DND-41 (cell line): ENCODE measurements at regions not wholly inside any gene's neighbourhood (a gene's known extent, or its start where the extent isn't known, plus 50 kb on each side); places are given as distances from the start of the nearest gene placed in this dataset.
A peak's percentile ranks its signal among the peaks of the same experiment; 100 is the strongest.
"Not testable (repeated sequence)": the region's sequence is repeated elsewhere in the genome, so short reads cannot be mapped to it uniquely, and the experiment has no call there.

Source experiments
- ATAC-seq: fragments of 200-7000 bp; cut with Tn5 transposase; 3 replicates; pipeline ENCODE4 v1.9.1; 2021; ENCODE audit warnings: low read depth; ENCODE audit not compliant: insufficient read depth
- DNase-seq: peaks from one replicate; pipeline ENCODE4 v3.0.0-alpha.2; 2020
- H2AFZ ChIP-seq: 2 replicates; pipeline ENCODE4 v1.6.0; 2012; ENCODE audit warnings: low read depth, low read length
- H3K27ac ChIP-seq: 2 replicates; pipeline ENCODE4 v1.5.1; 2012; ENCODE audit warnings: low read length, inconsistent platforms
- H3K27me3 ChIP-seq: fragments of 200-600 bp; sonication (generic); 2 replicates; pipeline ENCODE4 v1.6.0; 2012; ENCODE audit warnings: low read length, mild to moderate bottlenecking, inconsistent platforms; ENCODE audit not compliant: insufficient read depth, poor library complexity
- H3K36me3 ChIP-seq: 2 replicates; pipeline ENCODE4 v1.5.1; 2012; ENCODE audit warnings: low read length, inconsistent platforms; ENCODE audit not compliant: insufficient read depth
- H3K4me1 ChIP-seq: 2 replicates; pipeline ENCODE4 v1.5.1; 2012; ENCODE audit warnings: mild to moderate bottlenecking, low read length; ENCODE audit not compliant: insufficient read depth
- H3K4me2 ChIP-seq: 2 replicates; pipeline ENCODE4 v1.6.0; 2012; ENCODE audit warnings: mild to moderate bottlenecking, moderate library complexity, low read length, inconsistent platforms; ENCODE audit not compliant: insufficient read depth
- H3K4me3 ChIP-seq, 2 experiments: fragments of 200-600 bp in 1 of 2; shearing (Covaris generic) in 1 of 2; 2 replicates each; pipeline ENCODE4 v1.5.1; 2012 to 2016; ENCODE audit warnings: inconsistent platforms in 2 of 2, low read length in 2 of 2, mild to moderate bottlenecking in 2 of 2, low read depth in 1 of 2, moderate library complexity in 1 of 2
- H3K79me2 ChIP-seq: 2 replicates; pipeline ENCODE4 v1.6.0; 2012; ENCODE audit warnings: low read length, inconsistent platforms; ENCODE audit not compliant: insufficient read depth
- H3K9ac ChIP-seq: 2 replicates; pipeline ENCODE4 v1.6.0; 2012; ENCODE audit warnings: low read depth, mild to moderate bottlenecking, inconsistent platforms, low read length, moderate library complexity
- H3K9me3 ChIP-seq: 2 replicates; pipeline ENCODE4 v1.5.1; 2012; ENCODE audit warnings: low read length, moderate library complexity, mild to moderate bottlenecking, inconsistent platforms; ENCODE audit not compliant: insufficient read depth, severe bottlenecking
- H4K20me1 ChIP-seq: 2 replicates; pipeline ENCODE4 v1.6.0; 2012; ENCODE audit warnings: low read length; ENCODE audit not compliant: insufficient read depth
- EZH2 ChIP-seq: IDR thresholded peaks from 3 replicates; pipeline ENCODE4 v1.6.1; 2012; ENCODE audit warnings: borderline replicate concordance, low read depth, mild to moderate bottlenecking, moderate library complexity, low read length, inconsistent platforms; ENCODE audit not compliant: severe bottlenecking
- TF ChIP-seq, protein P1 (sequence below): IDR thresholded peaks from 2 replicates; pipeline ENCODE4 v1.5.1; 2012; ENCODE audit warnings: borderline replicate concordance, low read length, moderate library complexity, mild to moderate bottlenecking; ENCODE audit not compliant: poor library complexity, severe bottlenecking; ENCODE audit errors: extremely low read depth

DNA sequence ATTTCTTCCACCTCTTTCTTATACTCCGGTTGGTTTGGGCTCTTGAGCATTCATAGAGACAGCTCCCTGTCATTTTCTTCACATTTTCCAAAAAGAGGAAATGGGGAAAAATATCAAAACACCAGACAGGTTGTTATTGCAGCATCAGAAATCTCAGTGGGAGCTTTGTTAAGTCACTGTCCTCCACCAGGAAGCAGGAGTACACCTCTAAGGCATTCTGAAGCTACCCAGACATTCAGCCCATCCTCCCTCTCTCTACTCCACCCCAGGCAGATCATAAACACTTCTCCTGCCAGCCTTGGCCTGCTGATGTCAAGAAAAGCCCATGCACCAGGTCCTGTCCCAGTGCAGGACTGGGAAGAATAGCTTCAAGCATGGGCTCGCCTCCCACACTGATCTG is 1198.3 kb downstream of the VRK1 start:
- no peak overlapping the region for H3K9ac ChIP-seq
- no peaks in the 10 kb centered on the region for H3K9me3 ChIP-seq
- H4K20me1 ChIP-seq = no peaks in the 10 kb centered on the region
- TF ChIP-seq EZH2 = no peak
- TF ChIP-seq, protein P1, sequence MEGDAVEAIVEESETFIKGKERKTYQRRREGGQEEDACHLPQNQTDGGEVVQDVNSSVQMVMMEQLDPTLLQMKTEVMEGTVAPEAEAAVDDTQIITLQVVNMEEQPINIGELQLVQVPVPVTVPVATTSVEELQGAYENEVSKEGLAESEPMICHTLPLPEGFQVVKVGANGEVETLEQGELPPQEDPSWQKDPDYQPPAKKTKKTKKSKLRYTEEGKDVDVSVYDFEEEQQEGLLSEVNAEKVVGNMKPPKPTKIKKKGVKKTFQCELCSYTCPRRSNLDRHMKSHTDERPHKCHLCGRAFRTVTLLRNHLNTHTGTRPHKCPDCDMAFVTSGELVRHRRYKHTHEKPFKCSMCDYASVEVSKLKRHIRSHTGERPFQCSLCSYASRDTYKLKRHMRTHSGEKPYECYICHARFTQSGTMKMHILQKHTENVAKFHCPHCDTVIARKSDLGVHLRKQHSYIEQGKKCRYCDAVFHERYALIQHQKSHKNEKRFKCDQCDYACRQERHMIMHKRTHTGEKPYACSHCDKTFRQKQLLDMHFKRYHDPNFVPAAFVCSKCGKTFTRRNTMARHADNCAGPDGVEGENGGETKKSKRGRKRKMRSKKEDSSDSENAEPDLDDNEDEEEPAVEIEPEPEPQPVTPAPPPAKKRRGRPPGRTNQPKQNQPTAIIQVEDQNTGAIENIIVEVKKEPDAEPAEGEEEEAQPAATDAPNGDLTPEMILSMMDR = peak; percentile 26
- peak overlapping the region; percentile 34; the same call in 1 of the 2 replicates for H2AFZ ChIP-seq
- H3K36me3 ChIP-seq = no peaks in the 10 kb centered on the region
- no peak overlapping the region for H3K4me3 ChIP-seq
- H3K4me2 ChIP-seq = no peak overlapping the region
- H3K79me2 ChIP-seq = no peaks in the 10 kb centered on the region
- peaks cover 35% of the 10 kb centered on the region for H3K4me1 ChIP-seq
- DNase-seq (no peak), ATAC-seq (0 out of 3 replicates have a peak, but pooled peaks have one; percentile 30)
- no peaks in the 10 kb centered on the region for H3K27me3 ChIP-seq
- H3K27ac ChIP-seq = peak overlapping the region; percentile 87; the same call in 1 of the 2 replicates

- Histone ChIP-seq H3K27me3 (no peaks in the 10 kb centered on the region), H3K27ac (no peak overlapping the region), H3K4me2 (no peak overlapping the region), H2AFZ (no peak overlapping the region), H3K9me3 (no peaks in the 10 kb centered on the region), H3K36me3 (no peaks in the 10 kb centered on the region), H3K4me3 (no peak overlapping the region), H3K79me2 (no peaks in the 10 kb centered on the region), H4K20me1 (no peaks in the 10 kb centered on the region), H3K9ac (no peak overlapping the region), H3K4me1 (no peaks in the 10 kb centered on the region; the same call in 1 of the 2 replicates)
- no peak for DNase-seq
- TF ChIP-seq EZH2 = no peak
- TF ChIP-seq, protein P1 = no peak
- no peak for ATAC-seq
Observed at GRCh38 chr14:98006008-98006407, 1208.8 kb downstream of the VRK1 start.

DNA sequence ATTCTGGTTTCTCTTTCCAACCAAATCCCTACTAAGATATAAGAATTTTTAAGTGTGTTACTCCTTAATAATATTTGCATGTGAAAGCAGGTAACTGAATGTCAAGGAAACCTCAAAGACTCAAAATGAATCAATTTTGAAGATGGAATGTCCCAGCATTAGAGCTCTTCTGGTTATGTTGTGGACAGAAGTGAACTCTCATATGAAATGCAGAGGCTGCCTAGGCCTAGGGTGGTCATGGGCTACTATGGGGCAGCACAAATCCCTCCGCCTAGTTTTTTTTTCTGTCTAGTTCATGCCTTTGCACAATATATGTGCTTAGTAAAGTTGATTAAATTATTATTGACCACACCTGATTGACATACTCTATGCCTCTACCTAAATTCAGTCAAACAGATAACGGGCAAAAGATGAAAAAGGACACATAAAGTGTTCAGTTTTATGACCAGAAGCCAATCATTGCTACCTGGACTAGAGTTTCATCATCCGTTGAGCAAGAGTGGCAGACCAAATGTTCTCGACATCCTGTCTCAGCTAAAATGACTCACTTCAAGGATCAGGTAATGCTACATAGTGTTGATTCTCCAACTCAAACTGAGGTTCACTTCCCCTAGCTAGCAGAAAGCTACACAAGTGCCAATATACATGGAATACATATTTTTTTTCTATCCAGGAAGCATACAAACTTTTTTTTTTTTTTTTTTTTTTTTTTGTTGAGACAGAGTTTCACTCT is 1211.4 kb downstream of the VRK1 start:
- no peaks in the 10 kb centered on the region for H3K79me2 ChIP-seq
- H3K4me3 ChIP-seq = no peak overlapping the region
- TF ChIP-seq, protein P1 = no peak
- no peak for TF ChIP-seq EZH2
- H3K36me3 ChIP-seq = no peaks in the 10 kb centered on the region
- H3K9me3 ChIP-seq = no peaks in the 10 kb centered on the region
- no peak overlapping the region for H3K9ac ChIP-seq
- no peak for ATAC-seq
- no peaks in the 10 kb centered on the region for H3K27me3 ChIP-seq
- H3K4me1 ChIP-seq = no peaks in the 10 kb centered on the region; the same call in 1 of the 2 replicates
- no peak overlapping the region for H3K4me2 ChIP-seq
- no peak for DNase-seq
- 0 out of 2 replicates have a peak overlapping the region, but pooled peaks have one; percentile 9 for H3K27ac ChIP-seq
- no peak overlapping the region for H2AFZ ChIP-seq
- no peaks in the 10 kb centered on the region for H4K20me1 ChIP-seq

- H3K9ac ChIP-seq, H3K27me3 ChIP-seq, H3K4me1 ChIP-seq, H3K9me3 ChIP-seq, ATAC-seq, DNase-seq, H3K79me2 ChIP-seq, H2AFZ ChIP-seq, H3K4me2 ChIP-seq, H3K27ac ChIP-seq, H4K20me1 ChIP-seq, H3K4me3 ChIP-seq, H3K36me3 ChIP-seq: not testable (repeated sequence)
Observed at GRCh38 chr14:98009177-98009576, 1212.0 kb downstream of the VRK1 start.
